Panc1 (cell line): ENCODE measurements at regions not wholly inside any gene's neighbourhood (a gene's known extent, or its start where the extent isn't known, plus 50 kb on each side); places are given as distances from the start of the nearest gene placed in this dataset.

Source experiments
- ATAC-seq: fragments of 200-7000 bp; cut with Tn5 transposase; 2 replicates; pipeline ENCODE4 v1.9.1; 2020; ENCODE audit warnings: mild to moderate bottlenecking, moderate library complexity
- BruUV-seq: library from RNA; stranded (reverse); fragments of 400-500 nt; replicated peaks from 2 replicates; lab custom pipeline; 2021; lab: Mats Ljungman, UMichigan
- CTCF ChIA-PET: fragments of 300-600 bp; sonication (Branson Sonifier 250); formaldehyde crosslinking; loops from one replicate; lab custom pipeline; 2022; ENCODE audit warnings: antibody characterized with exemption; lab: Charles Lee
- POLR2A ChIA-PET: fragments of 300-600 bp; sonication (Branson Sonifier 250); formaldehyde crosslinking; loops from one replicate; lab custom pipeline; 2022; ENCODE audit warnings: antibody characterized with exemption; lab: Charles Lee
- DNase-seq: peaks from one replicate; pipeline ENCODE4 v3.0.0-alpha.2; 2010; ENCODE audit warnings: low read depth, low spot score
- H3K27ac ChIP-seq: 2 replicates; pipeline ENCODE4 v1.5.1; 2011; ENCODE audit warnings: mild to moderate bottlenecking, low read length, inconsistent platforms
- H3K27me3 ChIP-seq: fragments of 200-500 bp; sonication (Bioruptor generic); 2 replicates; pipeline ENCODE4 v1.6.0; 2014; ENCODE audit warnings: low read length, inconsistent platforms; ENCODE audit not compliant: control insufficient read depth, insufficient read depth
- H3K36me3 ChIP-seq: fragments of 200-500 bp; sonication (Bioruptor generic); 2 replicates; pipeline ENCODE4 v1.5.1; 2014; ENCODE audit warnings: inconsistent platforms, mild to moderate bottlenecking, low read length, moderate library complexity; ENCODE audit not compliant: control insufficient read depth, insufficient read depth
- H3K4me1 ChIP-seq: 2 replicates; pipeline ENCODE4 v1.5.1; 2011; ENCODE audit warnings: inconsistent platforms, mild to moderate bottlenecking, low read length, moderate library complexity; ENCODE audit not compliant: control insufficient read depth, insufficient read depth
- H3K4me3 ChIP-seq, 2 experiments: 2 replicates each; pipeline ENCODE4 v1.5.1; 2011 to 2012; ENCODE audit warnings: low read depth in 2 of 2, low read length in 2 of 2, mild to moderate bottlenecking in 2 of 2, inconsistent platforms in 1 of 2, moderate library complexity in 1 of 2
- H3K9me3 ChIP-seq: fragments of 200-500 bp; sonication (Bioruptor generic); 2 replicates; pipeline ENCODE4 v1.5.1; 2014; ENCODE audit warnings: low read depth, mild to moderate bottlenecking, inconsistent platforms, low read length, moderate library complexity; ENCODE audit not compliant: control insufficient read depth, insufficient read depth
- CTCF ChIP-seq: fragments of 450-650 bp; IDR thresholded peaks from 2 replicates; pipeline ENCODE4 v1.5.1; 2017; ENCODE audit warnings: mild to moderate bottlenecking
- POLR2AphosphoS5 ChIP-seq: IDR thresholded peaks from 2 replicates; pipeline ENCODE4 v1.6.1; 2012; ENCODE audit warnings: mild to moderate bottlenecking, low read depth, low read length, moderate library complexity
- REST ChIP-seq, 2 experiments: IDR thresholded peaks; 2 replicates each; pipeline ENCODE4 v1.6.1; 2011 to 2012; ENCODE audit warnings: low read depth in 2 of 2, control low read depth in 1 of 2, low read length in 1 of 2, mild to moderate bottlenecking in 1 of 2, moderate library complexity in 1 of 2; ENCODE audit not compliant: insufficient read depth in 1 of 2
- SIN3A ChIP-seq: IDR thresholded peaks from 2 replicates; pipeline ENCODE4 v1.6.1; 2012; ENCODE audit warnings: low read depth, mild to moderate bottlenecking, low read length, moderate library complexity, borderline replicate concordance; ENCODE audit not compliant: insufficient read depth
- TCF7L2 ChIP-seq: IDR thresholded peaks from 2 replicates; pipeline ENCODE4 v1.6.1; 2011; ENCODE audit warnings: mild to moderate bottlenecking, low read depth, low read length, inconsistent platforms
- in situ Hi-C: cut with HindIII; loops from 2 replicates; pipeline ENCODE4 v1.10.0; 2016; ENCODE audit warnings: low sequenced_read_pairs, low pct_unique_long_range_greater_than_20kb
- intact Hi-C: fragments of 100-400 bp; cut with micrococcal nuclease; formaldehyde crosslinking; loops from one replicate; pipeline ENCODE4 v1.10.0; 2022; ENCODE audit not compliant: unreplicated experiment

DNA sequence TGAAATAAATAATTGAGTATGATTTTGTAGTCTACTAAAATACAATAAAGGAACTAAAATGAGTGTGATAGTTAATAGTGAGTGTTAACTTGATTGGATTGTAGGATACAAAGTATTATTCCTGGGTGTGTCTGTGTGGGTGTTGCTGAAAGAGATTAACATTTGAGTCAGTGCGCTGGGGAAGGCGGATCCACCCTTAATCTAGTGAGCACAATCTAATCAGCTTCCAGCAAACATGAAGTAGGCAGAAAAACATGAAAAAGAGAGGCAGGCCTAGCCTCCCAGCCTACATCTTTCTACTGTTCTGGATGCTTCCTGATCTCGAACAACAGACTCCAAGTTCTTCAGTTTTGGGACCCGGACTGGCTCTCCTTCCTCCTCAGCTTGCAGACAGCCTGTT lies 1716.6 kb downstream of the MRPL39 start:
- in situ Hi-C loops: no loop called here
- Histone ChIP-seq H3K36me3 (no peaks in the 10 kb centered on the region), H3K4me3 (no peak overlapping the region), H3K27ac (no peak overlapping the region), H3K27me3 (no peaks in the 10 kb centered on the region), H3K9me3 (no peaks in the 10 kb centered on the region), H3K4me1 (no peaks in the 10 kb centered on the region)
- CTCF ChIA-PET: interaction anchor here (0.6 kb wide), 1 partner anchor 1062 kb away, joined by 3 read pairs; no protein-coding TSS in a partner anchor
- BruUV-seq: no TSS peak
- TF ChIP-seq TCF7L2: no peak
- no peak for TF ChIP-seq SIN3A
- no peak for TF ChIP-seq REST (IDR thresholded peaks at IDR 0.05; ENCODE audit: insufficient read depth in 1 of 2, low read depth in 2 of 2, low read length in 1 of 2)
- no peak for TF ChIP-seq CTCF
- no peak for TF ChIP-seq POLR2AphosphoS5
- POLR2A ChIA-PET: no interaction called here
- DNase-seq (no peak), ATAC-seq (no peak)
- intact Hi-C loops: no loop called here

- H3K4me1 ChIP-seq: no peaks in the 10 kb centered on the region
- DNase-seq (no peak), ATAC-seq (peak; percentile 75)
- no peak for TF ChIP-seq CTCF
- TF ChIP-seq REST (IDR thresholded peaks at IDR 0.05; ENCODE audit: insufficient read depth in 1 of 2, low read depth in 2 of 2, low read length in 1 of 2): no peak
- POLR2A ChIA-PET: no interaction called here
- intact Hi-C loops (no loop called here), in situ Hi-C loops (no loop called here)
- H3K27ac ChIP-seq: no peak overlapping the region
- CTCF ChIA-PET: no interaction called here
- peak overlapping the region; percentile 43 to 60 for H3K4me3 ChIP-seq
- H3K36me3 ChIP-seq: no peaks in the 10 kb centered on the region
- no TSS peak for BruUV-seq
- H3K9me3 ChIP-seq: no peaks in the 10 kb centered on the region
- no peaks in the 10 kb centered on the region for H3K27me3 ChIP-seq
Observed at GRCh38 chr21:23887725-23888306, 1719.5 kb downstream of the MRPL39 start.
